Medulla oblongata (tissue), 1 donor: ENCODE measurements at regions not wholly inside any gene's neighbourhood (a gene's known extent, or its start where the extent isn't known, plus 50 kb on each side); places are given as distances from the start of the nearest gene placed in this dataset.

Experiments
- DNase-seq: peaks from one replicate; pipeline ENCODE4 v3.0.0-alpha.2; 2015; ENCODE audit errors: extremely low spot score

DNA sequence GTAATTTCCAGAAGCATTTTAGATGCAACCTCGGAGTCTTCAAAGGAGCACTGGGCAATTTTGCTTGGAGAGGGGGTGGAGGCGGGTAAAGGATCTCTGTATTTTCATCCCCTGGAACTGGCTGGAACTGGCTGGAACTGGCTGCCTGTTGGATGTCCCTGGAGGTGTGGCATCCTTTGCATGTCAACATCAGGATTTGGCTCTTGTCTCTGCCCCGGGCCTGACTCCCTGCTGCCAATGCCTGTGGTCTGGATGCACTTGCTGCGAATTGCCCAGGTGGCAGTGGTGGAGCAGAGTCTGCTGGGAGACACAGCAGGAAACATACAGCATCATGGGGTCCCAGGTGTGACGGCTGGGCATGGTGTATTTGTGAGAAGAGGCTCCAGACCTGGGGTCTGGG lies 391.3 kb downstream of the GADD45G start:
- no peak for DNase-seq

GRCh38 chr9:89996773-89997172 lies 392.0 kb downstream of the GADD45G start:
- DNase-seq, result no peak

GRCh38 chr9:89998633-89999032 lies 393.8 kb downstream of the GADD45G start:
- no peak for DNase-seq

GRCh38 chr9:89999176-89999533 lies 394.3 kb downstream of the GADD45G start:
- DNase-seq, result no peak

- peak; percentile 62 for DNase-seq
Measured at GRCh38 chr9:89999534-90000370, 394.9 kb downstream of the GADD45G start.

GRCh38 chr9:90000925-90001324 lies 396.1 kb downstream of the GADD45G start:
- DNase-seq, result no peak

DNA sequence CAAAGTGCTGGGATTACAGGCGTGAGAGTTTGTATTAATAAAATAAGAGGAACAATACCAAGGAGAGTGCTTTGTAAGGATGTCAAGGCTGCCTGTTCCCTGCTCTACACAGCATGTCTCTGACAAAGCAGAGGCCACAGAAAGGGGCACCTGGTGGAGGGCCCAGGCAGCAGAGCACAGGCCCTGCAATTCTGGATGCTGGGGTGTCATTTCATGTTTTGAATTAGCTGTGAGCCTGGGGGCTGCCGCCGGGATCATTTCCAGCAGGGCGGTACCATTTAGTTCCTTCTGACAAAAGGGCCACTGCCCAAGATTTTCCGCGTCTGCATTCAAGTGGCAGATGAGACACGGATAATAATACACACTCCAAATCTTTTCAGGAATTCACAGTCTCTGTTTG lies 396.9 kb downstream of the GADD45G start:
- DNase-seq, result no peak

DNA sequence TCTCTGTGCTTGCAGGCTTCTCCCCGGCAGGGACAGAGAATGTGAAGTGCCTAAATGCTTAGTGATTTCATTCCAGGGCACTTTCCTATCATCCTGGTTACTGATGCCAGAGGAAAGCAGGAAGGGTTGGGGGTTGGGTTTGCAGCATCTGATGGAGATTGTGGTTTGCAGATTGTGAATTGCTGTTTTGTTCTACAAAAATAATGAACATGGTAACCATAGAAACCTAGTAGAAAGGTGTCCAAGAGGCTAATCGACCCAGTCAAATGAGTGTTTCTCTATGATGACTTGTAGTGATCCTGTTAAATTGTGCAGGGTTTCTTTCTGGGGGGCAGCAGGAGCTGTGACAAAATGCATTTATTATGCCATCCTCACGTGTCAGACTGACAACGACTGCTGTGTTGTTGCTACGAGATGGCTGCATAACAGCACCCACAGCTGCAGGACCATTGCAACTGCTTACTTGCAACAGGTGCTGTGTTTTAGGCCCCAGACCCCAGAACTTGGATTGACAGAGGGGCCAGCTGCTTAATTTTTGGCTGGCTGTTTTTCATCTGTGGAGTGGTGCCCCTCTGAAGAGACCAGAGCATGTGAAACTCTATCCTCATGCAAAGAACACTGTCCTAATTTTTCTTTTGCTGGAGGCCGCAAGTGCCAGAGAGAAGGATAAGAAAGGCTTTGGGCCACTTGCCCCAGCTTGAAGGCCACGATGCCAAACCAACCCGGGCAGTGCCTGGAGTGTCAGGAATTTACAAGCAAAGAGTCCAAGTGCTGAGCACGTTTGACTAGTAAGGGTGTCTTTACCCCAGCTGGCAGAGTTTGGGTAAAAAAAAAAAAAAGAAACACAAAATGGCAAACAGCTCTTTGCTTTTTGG lies 397.8 kb downstream of the GADD45G start:
- DNase-seq, result peak; percentile 56

DNA sequence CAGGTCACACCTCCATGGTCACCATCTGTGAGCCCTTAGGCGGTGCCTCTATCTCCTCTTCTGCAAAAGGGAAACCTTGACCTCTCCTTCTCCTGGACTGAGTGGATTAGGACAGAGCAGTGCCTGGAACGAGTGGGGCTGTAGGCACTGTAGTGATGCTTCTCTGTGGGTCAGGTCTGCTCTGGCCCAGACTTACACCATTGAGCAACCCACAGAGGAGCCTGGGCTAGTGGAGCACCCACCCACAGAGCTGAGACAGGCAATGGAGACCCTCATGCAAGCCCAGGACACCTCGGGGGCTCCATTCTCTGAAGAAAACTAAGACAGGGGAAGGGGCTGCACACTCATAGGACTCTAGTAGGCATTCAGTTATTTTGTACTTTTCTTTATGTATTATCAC lies 400.6 kb downstream of the GADD45G start:
- DNase-seq, result no peak

DNA sequence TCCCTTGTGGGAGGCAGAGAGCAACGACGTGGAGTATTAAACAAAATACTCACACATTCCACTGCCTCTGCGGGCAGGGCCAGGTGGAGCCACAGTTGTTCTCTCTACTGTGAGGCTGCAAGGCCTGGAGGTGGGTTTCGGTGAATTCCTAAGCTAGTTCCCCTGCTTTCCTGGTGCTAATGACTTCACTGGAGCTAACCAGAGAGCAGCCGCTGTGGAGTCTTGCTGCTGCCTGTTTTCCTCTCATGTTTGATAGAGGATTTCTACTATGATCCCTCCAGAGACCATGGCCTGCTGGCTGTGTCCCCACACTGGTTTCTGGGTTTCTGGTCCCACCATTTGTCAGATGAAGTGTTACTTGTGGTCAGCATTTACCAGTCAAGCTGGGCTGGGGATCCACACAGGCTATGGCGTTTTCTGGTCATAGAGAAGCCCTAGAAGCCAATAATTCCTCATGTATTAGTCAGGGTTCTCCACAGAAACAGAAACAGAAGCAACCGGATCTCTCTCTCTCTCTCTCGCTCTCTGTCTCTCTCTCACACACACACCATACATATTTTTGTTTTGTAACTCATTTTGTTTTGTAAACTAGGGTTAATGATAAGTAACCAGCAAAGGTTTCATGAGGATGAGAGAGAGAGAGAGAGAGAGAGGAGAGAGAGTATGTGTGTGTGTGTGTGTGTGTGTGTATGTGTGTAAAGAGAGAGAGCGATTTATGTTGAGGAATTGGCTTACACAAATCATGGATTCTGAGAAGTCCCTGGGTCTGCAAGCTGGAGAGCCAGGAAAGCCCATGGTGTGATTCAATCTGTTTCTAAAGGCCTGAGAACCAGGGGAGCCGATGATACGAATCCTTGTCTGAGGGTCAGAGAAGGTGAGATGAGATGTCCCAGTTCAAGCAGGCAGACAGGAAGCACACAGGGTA lies 403.0 kb downstream of the GADD45G start:
- DNase-seq, result no peak

GRCh38 chr9:90009447-90009846 lies 404.6 kb downstream of the GADD45G start:
- peak; percentile 47 for DNase-seq

GRCh38 chr9:90010793-90011192 lies 406.0 kb downstream of the GADD45G start:
- no peak for DNase-seq

- peak; percentile 30 for DNase-seq
Measured at GRCh38 chr9:90012949-90013348, 408.1 kb downstream of the GADD45G start.

- no peak for DNase-seq
Measured at GRCh38 chr9:90013778-90014177, 409.0 kb downstream of the GADD45G start.

- DNase-seq, result no peak
Measured at GRCh38 chr9:90014421-90014820, 409.6 kb downstream of the GADD45G start.

GRCh38 chr9:90016272-90016671 lies 411.5 kb downstream of the GADD45G start:
- no peak for DNase-seq

DNA sequence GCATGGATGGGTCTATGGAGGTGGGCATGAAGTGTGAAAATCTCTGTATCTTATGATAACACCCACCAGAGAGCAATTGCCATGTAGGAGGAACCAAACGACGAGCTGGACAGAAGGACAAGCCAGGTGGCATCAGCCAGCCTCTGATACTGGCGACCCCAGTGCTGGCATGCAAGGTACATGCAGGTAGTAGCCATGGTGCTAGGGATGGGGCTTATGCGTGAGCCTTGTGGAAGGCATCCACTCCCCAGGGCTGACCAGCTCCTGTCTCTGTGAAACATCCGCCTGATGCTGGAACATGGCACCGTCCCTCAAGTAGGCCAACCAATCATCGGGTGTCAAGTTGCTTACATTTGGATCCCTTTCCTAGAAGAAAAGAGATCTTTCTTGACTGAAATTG lies 412.9 kb downstream of the GADD45G start:
- no peak for DNase-seq

DNA sequence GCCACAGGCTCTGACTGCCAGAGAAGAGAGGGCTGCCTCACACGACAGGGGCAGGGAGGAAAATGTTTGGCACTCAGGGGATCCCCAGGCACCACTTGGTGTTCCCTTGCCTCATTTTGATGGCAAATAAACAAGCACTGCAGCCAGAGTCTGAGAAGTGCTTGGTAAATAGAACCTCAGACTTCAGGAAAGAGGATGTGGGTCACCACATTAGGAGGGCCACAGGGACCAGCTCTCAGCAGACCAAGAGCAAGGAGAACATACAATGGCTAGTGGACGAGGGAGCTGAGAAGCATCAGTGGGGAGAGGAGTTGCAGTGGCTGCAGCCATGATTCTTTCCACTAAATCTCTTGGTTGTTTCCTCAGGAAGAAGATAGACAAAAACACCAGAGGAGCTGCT lies 413.9 kb downstream of the GADD45G start:
- no peak for DNase-seq

- no peak for DNase-seq
Measured at GRCh38 chr9:90019626-90020025, 414.8 kb downstream of the GADD45G start.

- no peak for DNase-seq
Measured at GRCh38 chr9:90020276-90020871, 415.6 kb downstream of the GADD45G start.

- DNase-seq, result no peak
Measured at GRCh38 chr9:90021216-90021906, 416.5 kb downstream of the GADD45G start.
